ENCODE measurements at regions not wholly inside any gene's neighbourhood (a gene's known extent, or its start where the extent isn't known, plus 50 kb on each side); places are given as distances from the start of the nearest gene placed in this dataset.

DNA sequence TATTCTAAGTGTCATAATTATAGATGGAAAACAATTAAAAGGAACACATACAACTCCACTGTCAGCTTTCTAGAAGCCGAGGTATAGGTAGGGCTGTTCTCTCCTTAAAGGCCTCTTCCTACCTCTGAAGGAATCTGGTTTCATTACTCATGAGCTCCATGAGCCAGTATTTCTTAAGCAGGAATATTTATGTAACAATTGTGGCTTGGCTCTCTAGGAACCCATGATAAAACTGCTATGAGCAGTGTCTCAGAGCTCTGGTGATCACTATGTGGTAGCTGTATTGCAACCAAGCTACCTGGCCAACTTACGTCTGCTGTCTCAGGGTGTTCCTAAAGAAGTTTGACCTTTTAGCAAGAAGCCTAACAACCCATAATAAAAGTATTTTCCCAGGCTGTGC is 157.7 kb downstream of the CEP120 start:
- TF ChIP-seq, protein P1, sequence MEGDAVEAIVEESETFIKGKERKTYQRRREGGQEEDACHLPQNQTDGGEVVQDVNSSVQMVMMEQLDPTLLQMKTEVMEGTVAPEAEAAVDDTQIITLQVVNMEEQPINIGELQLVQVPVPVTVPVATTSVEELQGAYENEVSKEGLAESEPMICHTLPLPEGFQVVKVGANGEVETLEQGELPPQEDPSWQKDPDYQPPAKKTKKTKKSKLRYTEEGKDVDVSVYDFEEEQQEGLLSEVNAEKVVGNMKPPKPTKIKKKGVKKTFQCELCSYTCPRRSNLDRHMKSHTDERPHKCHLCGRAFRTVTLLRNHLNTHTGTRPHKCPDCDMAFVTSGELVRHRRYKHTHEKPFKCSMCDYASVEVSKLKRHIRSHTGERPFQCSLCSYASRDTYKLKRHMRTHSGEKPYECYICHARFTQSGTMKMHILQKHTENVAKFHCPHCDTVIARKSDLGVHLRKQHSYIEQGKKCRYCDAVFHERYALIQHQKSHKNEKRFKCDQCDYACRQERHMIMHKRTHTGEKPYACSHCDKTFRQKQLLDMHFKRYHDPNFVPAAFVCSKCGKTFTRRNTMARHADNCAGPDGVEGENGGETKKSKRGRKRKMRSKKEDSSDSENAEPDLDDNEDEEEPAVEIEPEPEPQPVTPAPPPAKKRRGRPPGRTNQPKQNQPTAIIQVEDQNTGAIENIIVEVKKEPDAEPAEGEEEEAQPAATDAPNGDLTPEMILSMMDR (IDR thresholded peaks at IDR 0.05) = no peak
- no peak for TF ChIP-seq TCF7L2 (IDR thresholded peaks at IDR 0.05; ENCODE audit: low read depth, low read length)
- TF ChIP-seq, protein P2, sequence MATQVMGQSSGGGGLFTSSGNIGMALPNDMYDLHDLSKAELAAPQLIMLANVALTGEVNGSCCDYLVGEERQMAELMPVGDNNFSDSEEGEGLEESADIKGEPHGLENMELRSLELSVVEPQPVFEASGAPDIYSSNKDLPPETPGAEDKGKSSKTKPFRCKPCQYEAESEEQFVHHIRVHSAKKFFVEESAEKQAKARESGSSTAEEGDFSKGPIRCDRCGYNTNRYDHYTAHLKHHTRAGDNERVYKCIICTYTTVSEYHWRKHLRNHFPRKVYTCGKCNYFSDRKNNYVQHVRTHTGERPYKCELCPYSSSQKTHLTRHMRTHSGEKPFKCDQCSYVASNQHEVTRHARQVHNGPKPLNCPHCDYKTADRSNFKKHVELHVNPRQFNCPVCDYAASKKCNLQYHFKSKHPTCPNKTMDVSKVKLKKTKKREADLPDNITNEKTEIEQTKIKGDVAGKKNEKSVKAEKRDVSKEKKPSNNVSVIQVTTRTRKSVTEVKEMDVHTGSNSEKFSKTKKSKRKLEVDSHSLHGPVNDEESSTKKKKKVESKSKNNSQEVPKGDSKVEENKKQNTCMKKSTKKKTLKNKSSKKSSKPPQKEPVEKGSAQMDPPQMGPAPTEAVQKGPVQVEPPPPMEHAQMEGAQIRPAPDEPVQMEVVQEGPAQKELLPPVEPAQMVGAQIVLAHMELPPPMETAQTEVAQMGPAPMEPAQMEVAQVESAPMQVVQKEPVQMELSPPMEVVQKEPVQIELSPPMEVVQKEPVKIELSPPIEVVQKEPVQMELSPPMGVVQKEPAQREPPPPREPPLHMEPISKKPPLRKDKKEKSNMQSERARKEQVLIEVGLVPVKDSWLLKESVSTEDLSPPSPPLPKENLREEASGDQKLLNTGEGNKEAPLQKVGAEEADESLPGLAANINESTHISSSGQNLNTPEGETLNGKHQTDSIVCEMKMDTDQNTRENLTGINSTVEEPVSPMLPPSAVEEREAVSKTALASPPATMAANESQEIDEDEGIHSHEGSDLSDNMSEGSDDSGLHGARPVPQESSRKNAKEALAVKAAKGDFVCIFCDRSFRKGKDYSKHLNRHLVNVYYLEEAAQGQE (IDR thresholded peaks at IDR 0.05; ENCODE audit: insufficient read depth in 1 of 2, low read depth in 2 of 2, low read length in 1 of 2) = no peak
- no peak for TF ChIP-seq POLR2AphosphoS5 (IDR thresholded peaks at IDR 0.05; ENCODE audit: low read depth, low read length)
- TF ChIP-seq SIN3A (IDR thresholded peaks at IDR 0.05; ENCODE audit: borderline replicate concordance, insufficient read depth, low read depth, low read length) = no peak

All from Panc1 (cell line).